ENCODE measurements at regions not wholly inside any gene's neighbourhood (a gene's known extent, or its start where the extent isn't known, plus 50 kb on each side); places are given as distances from the start of the nearest gene placed in this dataset.

GRCh38 chr13:53143757-53144339, 115.2 kb downstream of the OLFM4 start:
- no peak for TF ChIP-seq CTCF (IDR thresholded peaks at IDR 0.05)
- H3K4me3 ChIP-seq, result no peak overlapping the region
- H3K4me1 ChIP-seq, result no peaks in the 10 kb centered on the region
- no peaks in the 10 kb centered on the region for H3K9me3 ChIP-seq
- H3K27me3 ChIP-seq, result no peaks in the 10 kb centered on the region
- no peak for DNase-seq (ENCODE audit: low spot score in 2 of 2)
- H3K27ac ChIP-seq, result no peak overlapping the region
- H3K36me3 ChIP-seq, result no peaks in the 10 kb centered on the region
- intact Hi-C loops (cut with DNase I), result no loop called here

GRCh38 chr13:53144826-53145225, 116.2 kb downstream of the OLFM4 start:
- Histone ChIP-seq H3K4me1 (no peaks in the 10 kb centered on the region), H3K27me3 (no peaks in the 10 kb centered on the region), H3K27ac (no peak overlapping the region), H3K4me3 (no peak overlapping the region), H3K36me3 (no peaks in the 10 kb centered on the region), H3K9me3 (no peaks in the 10 kb centered on the region)
- TF ChIP-seq CTCF (IDR thresholded peaks at IDR 0.05), result no peak
- DNase-seq (ENCODE audit: low spot score in 2 of 2), result no peak
- intact Hi-C loops (cut with DNase I), result no loop called here

- TF ChIP-seq CTCF (IDR thresholded peaks at IDR 0.05), result no peak
- H3K4me3 ChIP-seq, result no peak overlapping the region
- intact Hi-C loops (cut with DNase I), result no loop called here
- no peaks in the 10 kb centered on the region for H3K36me3 ChIP-seq
- H3K9me3 ChIP-seq, result no peaks in the 10 kb centered on the region
- no peak overlapping the region for H3K27ac ChIP-seq
- H3K4me1 ChIP-seq, result no peaks in the 10 kb centered on the region
- H3K27me3 ChIP-seq, result no peaks in the 10 kb centered on the region
- no peak for DNase-seq (ENCODE audit: low spot score in 2 of 2)
These were observed 122.0 kb downstream of the OLFM4 start for GRCh38 chr13:53150568-53150967.

- no peak for DNase-seq (ENCODE audit: low spot score in 2 of 2)
- TF ChIP-seq CTCF (IDR thresholded peaks at IDR 0.05), result peak in 2 of 3 experiments; percentile 34 to 42
These were observed 122.9 kb downstream of the OLFM4 start for GRCh38 chr13:53151336-53152056.

GRCh38 chr13:53152057-53152421, 123.4 kb downstream of the OLFM4 start:
- Histone ChIP-seq H3K36me3 (no peaks in the 10 kb centered on the region), H3K4me3 (no peak overlapping the region), H3K27me3 (no peaks in the 10 kb centered on the region), H3K27ac (no peak overlapping the region), H3K9me3 (no peaks in the 10 kb centered on the region), H3K4me1 (no peaks in the 10 kb centered on the region)
- DNase-seq (ENCODE audit: low spot score in 2 of 2), result no peak
- intact Hi-C loops (cut with DNase I), result no loop called here
- TF ChIP-seq CTCF (IDR thresholded peaks at IDR 0.05), result no peak

More at GRCh38 chr13:53151336-53152056, 122.9 kb downstream of the OLFM4 start:
- Histone ChIP-seq H3K27me3 (no peaks in the 10 kb centered on the region), H3K4me1 (no peaks in the 10 kb centered on the region), H3K9me3 (no peaks in the 10 kb centered on the region), H3K36me3 (no peaks in the 10 kb centered on the region), H3K27ac (no peak overlapping the region), H3K4me3 (no peak overlapping the region)
- intact Hi-C loops (cut with DNase I), result no loop called here
